Loucy (cell line): ENCODE measurements at regions not wholly inside any gene's neighbourhood (a gene's known extent, or its start where the extent isn't known, plus 50 kb on each side); places are given as distances from the start of the nearest gene placed in this dataset.

Source experiments
- EZH2phosphoT487 ChIP-seq: fragments of 200-600 bp; IDR thresholded peaks from 2 replicates; pipeline ENCODE4 v1.6.1; 2018; ENCODE audit warnings: antibody characterized with exemption, mild to moderate bottlenecking, moderate library complexity, borderline replicate concordance
- TF ChIP-seq, protein P1 (sequence below): fragments of 200-600 bp; sonication (generic); conservative IDR thresholded peaks from 2 replicates; pipeline ENCODE4 v1.5.1; 2014; ENCODE audit warnings: mild to moderate bottlenecking, antibody characterized with exemption, low read length

DNA sequence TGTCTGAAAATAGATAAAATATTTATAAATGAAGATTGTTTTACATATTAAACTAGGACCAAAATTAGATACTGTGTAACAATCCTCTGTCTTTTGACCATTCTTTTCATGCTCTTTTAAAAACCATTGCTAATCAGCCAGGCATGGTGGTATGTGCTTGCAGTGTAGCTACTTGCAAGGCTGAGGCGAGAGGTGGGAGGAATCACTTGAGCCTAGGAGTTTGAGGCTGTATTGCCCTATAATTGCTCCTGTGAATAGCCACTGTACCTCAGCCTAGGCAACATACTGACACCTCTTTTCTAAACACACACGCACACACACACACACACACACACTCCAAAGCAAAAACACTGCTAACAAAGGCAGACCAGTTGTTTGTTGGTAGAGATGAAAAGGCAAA lies 259.2 kb downstream of the JRKL start:
- TF ChIP-seq, protein P1, sequence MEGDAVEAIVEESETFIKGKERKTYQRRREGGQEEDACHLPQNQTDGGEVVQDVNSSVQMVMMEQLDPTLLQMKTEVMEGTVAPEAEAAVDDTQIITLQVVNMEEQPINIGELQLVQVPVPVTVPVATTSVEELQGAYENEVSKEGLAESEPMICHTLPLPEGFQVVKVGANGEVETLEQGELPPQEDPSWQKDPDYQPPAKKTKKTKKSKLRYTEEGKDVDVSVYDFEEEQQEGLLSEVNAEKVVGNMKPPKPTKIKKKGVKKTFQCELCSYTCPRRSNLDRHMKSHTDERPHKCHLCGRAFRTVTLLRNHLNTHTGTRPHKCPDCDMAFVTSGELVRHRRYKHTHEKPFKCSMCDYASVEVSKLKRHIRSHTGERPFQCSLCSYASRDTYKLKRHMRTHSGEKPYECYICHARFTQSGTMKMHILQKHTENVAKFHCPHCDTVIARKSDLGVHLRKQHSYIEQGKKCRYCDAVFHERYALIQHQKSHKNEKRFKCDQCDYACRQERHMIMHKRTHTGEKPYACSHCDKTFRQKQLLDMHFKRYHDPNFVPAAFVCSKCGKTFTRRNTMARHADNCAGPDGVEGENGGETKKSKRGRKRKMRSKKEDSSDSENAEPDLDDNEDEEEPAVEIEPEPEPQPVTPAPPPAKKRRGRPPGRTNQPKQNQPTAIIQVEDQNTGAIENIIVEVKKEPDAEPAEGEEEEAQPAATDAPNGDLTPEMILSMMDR: no peak
- no peak for TF ChIP-seq EZH2phosphoT487
